NCI-H2196 treated with DMSO at 0.1 percent for 48 hours (cell line): ENCODE measurements at regions not wholly inside any gene's neighbourhood (a gene's known extent, or its start where the extent isn't known, plus 50 kb on each side); places are given as distances from the start of the nearest gene placed in this dataset.

Source experiments
- DNase-seq: peaks from one replicate; lab custom pipeline; 2025; ENCODE audit not compliant: unreplicated experiment; lab: John Stamatoyannopoulos, UW

DNA sequence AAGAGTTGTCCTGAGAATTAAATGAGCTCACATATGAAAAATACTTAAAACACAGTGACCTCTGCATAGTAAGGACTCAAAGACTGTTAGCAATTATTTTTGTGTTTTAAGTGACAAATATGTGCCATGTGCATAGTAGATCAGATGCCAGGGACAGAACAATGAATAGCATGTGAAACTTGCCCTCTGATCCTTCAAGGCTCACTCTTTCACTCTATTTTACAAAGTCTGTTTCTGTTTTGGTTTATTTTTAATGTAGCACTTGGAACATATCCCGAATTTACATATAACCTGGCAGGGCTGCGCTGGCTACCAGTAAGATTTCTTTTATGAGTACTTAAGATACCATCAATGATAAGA, 135.5 kb upstream of the TNFAIP3 start:
- DNase-seq: no peak

- no peak for DNase-seq
These were observed 135.0 kb upstream of the TNFAIP3 start for GRCh38 chr6:137731960-137732616.

DNA sequence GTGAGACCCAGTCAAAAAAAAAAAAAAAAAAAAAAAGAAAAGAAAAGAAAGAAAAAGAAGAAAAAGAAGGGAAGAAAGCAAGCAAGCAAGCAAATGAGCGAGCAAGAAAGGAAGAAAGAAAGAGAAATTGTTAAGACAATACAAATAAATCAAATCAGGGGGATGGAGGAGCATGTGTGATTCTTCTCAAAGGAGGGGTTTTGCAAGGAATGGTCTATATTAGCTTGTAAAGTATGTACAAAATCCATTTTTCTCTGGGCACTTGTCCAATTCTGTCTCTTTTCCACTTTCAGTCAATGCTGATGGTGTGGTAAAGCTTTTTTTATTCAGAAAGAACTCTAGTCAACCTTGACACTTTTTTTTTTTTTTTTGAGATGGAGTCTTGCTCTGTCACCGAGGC, 133.7 kb upstream of the TNFAIP3 start:
- no peak for DNase-seq

GRCh38 chr6:137734005-137734874, 132.8 kb upstream of the TNFAIP3 start:
- no peak for DNase-seq

DNA sequence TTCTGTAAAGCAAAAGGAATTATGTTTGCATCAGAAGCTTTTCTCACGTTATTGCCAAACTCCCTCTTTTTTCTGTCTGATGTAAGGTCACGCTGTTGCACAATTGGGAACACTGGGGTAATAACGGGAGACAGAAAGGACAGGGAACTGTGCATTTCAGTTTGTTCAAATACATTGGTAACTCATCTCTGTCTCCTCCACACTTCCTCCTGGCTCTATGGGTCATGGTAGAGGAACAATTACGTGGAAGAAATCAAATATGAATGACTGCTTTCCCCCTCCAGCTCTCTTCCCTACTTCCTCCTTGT, 132.2 kb upstream of the TNFAIP3 start:
- no peak for DNase-seq

DNA sequence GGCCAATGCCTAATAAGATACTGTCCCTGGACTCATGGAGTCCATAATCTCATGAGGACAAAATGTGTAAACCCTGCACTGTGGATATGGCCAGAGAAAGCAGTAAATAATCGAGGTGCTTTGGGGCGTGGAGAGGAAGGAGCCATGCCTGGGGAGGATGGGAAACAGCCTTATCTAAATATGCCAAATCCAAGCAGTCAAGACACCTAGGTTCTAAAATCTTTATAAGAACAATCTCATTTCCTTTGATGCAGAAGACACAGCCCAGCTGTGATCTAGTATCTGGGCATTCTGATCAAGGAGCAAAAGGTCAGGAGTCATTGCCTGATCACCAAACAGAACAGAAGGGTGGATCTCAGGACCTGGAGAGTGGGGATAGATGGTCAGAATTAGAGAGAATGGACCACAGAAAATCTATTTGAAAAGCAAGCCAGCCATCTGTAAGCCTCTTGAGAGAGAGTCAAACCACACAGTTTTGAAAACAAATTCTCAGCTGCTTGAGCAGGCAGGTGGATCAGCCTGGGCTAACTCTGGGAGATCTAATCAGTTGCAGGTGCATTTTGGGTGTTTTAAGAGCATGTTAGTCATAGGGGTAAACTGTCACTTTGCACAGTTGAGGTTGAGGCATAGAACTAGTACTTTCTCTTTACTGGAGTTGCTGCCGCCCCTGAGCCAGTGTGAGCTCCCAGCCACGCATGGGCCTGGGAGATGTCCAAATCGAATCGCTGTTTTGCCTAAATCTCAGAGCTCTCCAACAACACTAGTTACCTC, 130.8 kb upstream of the TNFAIP3 start:
- no peak for DNase-seq

- DNase-seq: no peak
These were observed 130.1 kb upstream of the TNFAIP3 start for GRCh38 chr6:137736911-137737310.

GRCh38 chr6:137737836-137738596, 129.0 kb upstream of the TNFAIP3 start:
- no peak for DNase-seq

GRCh38 chr6:137738931-137739504, 128.0 kb upstream of the TNFAIP3 start:
- DNase-seq: no peak

- no peak for DNase-seq
These were observed 127.5 kb upstream of the TNFAIP3 start for GRCh38 chr6:137739544-137739943.

GRCh38 chr6:137740091-137740755, 126.8 kb upstream of the TNFAIP3 start:
- DNase-seq: no peak

- DNase-seq: no peak
These were observed 125.9 kb upstream of the TNFAIP3 start for GRCh38 chr6:137740967-137741761.

DNA sequence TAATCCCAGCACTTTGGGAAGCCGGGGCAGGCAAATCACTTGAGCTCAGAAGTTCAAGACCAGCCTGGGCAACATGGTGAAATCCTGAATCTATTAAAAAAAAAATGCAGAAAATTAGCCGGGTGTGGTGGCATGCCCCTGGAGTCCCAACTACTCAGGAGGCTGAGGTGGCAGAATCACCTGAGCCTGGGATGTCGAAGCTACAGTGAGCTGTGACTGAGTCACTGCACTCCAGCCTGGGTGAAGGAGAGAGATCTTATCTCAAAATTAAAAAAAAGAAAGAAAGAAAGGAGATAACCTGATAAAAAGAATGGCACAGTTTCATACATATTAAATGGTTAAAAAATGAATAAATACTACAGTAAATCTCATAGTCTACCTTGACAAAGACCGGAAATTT, 123.6 kb upstream of the TNFAIP3 start:
- DNase-seq: no peak

DNA sequence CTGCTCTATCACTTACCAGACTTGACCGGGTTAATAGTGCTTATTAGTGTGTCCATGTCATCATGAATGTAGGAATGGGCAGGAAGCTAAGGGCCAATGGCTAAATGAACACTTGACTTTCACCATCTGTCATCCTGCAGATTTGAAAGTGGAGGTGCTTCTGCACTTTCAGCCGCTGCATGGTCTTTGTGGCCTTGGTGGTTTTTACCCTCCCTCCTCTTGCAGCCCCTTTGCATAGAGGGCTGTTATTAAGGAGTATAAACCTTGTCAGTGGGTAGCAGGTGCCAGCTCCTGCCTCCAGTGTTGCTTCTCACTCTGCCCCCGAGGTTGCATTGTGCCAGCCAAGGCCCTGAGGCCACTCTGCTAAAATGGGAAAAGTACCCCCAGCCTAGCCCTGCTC, 122.2 kb upstream of the TNFAIP3 start:
- no peak for DNase-seq

GRCh38 chr6:137745321-137745720, 121.7 kb upstream of the TNFAIP3 start:
- no peak for DNase-seq

DNA sequence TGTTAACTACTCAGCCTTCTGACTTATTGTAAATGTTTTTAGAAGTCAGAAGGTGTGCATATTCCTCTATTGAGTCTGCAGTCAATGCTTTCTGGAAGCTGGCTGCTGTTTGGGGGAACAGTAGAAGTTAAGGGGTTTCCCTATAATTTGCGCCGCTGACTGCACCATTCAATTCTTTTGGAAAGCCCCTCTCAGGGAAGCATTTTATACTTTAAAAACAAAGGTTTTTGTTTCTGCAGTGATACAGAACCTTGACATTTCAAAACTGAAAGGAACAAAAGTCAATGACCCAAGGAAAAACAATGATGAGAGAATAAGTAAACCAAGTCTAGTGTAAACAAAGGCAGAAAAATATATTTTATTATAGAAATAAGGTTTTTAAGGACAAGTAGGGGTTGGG, 120.8 kb upstream of the TNFAIP3 start:
- no peak for DNase-seq

- DNase-seq: no peak
These were observed 117.3 kb upstream of the TNFAIP3 start for GRCh38 chr6:137749696-137750211.

- no peak for DNase-seq
These were observed 116.8 kb upstream of the TNFAIP3 start for GRCh38 chr6:137750297-137750696.

DNA sequence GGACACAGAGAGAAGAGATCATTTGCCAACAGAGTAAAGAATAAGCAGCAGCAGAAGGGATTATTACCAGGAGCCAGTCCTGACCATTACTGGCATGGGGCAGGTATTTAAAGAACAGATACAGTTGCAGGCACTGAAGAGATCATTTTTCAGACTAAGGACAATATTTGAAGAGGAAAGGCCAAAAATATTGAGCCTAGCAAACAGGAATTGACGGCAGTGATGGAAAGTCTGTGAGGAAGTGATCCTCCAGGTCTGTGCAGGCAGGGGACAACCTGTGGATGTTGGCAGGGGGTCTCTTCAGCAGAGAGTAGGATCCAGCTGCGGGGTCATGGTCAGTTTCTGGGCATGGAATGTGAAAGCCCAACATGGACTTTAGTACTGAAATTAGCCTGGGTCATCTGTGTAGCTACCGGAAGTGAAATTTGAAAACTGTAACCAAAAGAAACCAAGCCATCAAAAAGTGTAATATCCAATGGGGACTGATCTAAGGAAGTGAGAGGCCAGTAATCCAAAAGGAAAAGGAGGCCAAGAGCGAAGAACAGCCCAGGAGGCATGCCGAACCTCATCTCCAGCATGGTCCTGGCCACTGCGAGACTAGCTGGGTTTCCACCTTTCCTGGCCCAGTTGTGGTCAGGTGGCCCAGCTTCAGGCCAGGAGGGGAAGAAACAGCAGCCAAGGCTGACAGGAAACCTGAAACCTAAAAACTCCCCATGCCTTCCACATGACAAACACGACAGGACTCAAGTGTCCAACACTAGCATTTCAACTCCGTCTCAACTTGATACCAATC, 115.1 kb upstream of the TNFAIP3 start:
- DNase-seq: no peak
